GM12865 (cell line): ENCODE measurements at regions not wholly inside any gene's neighbourhood (a gene's known extent, or its start where the extent isn't known, plus 50 kb on each side); places are given as distances from the start of the nearest gene placed in this dataset.

Source experiments
- DNase-seq: peaks from one replicate; pipeline ENCODE4 v3.0.0; 2010; ENCODE audit warnings: low read depth
- H3K4me3 ChIP-seq: 2 replicates; pipeline ENCODE4 v1.5.1; 2011; ENCODE audit warnings: mild to moderate bottlenecking, low read depth, low read length, control low read depth
- TF ChIP-seq, protein P1 (sequence below): IDR thresholded peaks from 2 replicates; pipeline ENCODE4 v1.5.1; 2011; ENCODE audit warnings: low read length, control low read depth, low read depth, inconsistent platforms; ENCODE audit not compliant: insufficient read depth; ENCODE audit errors: missing control alignments

- DNase-seq, result no peak
- no peak overlapping the region for H3K4me3 ChIP-seq
- TF ChIP-seq, protein P1, sequence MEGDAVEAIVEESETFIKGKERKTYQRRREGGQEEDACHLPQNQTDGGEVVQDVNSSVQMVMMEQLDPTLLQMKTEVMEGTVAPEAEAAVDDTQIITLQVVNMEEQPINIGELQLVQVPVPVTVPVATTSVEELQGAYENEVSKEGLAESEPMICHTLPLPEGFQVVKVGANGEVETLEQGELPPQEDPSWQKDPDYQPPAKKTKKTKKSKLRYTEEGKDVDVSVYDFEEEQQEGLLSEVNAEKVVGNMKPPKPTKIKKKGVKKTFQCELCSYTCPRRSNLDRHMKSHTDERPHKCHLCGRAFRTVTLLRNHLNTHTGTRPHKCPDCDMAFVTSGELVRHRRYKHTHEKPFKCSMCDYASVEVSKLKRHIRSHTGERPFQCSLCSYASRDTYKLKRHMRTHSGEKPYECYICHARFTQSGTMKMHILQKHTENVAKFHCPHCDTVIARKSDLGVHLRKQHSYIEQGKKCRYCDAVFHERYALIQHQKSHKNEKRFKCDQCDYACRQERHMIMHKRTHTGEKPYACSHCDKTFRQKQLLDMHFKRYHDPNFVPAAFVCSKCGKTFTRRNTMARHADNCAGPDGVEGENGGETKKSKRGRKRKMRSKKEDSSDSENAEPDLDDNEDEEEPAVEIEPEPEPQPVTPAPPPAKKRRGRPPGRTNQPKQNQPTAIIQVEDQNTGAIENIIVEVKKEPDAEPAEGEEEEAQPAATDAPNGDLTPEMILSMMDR, result no peak
Measured at GRCh38 chr10:4434105-4434504, 391.9 kb upstream of the AKR1E2 start.

DNA sequence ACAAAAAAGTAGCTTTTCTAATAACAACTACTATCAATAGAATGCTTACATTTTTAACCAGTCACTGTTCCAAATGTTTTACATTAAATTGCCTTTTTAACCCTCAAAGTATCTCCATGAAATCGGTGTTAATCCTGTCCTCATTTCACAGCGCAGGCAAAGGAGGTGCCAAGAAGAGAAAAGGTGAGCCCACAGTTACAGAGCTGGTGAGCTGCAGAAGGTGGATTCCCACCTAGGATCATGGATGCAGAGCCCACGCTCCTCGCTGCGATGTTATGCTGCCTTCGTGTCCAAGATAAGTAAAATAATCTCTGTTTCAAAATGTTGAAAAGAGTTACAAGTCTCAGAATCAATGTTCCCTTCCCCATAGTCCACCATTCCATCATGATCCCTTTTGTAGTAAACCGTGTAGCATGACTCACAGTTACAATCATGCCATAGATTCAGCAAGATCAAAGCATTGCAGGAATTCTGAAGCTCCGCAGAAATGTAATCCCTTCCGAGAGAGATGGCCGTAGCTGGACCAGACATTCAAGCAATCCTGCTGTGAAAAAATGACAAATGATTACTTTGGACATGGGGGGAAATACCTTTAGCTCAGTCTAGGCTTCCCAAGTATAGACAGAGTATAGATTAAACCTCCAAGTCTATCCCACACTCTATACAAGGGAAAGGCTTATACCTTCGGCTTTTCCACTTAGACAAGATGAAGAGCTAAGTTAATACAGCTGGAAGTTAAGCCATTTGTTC lies 394.7 kb upstream of the AKR1E2 start:
- DNase-seq, result no peak
- H3K4me3 ChIP-seq, result no peak overlapping the region
- TF ChIP-seq, protein P1, result no peak

- TF ChIP-seq, protein P1, result no peak
- no peak for DNase-seq
- no peak overlapping the region for H3K4me3 ChIP-seq
Measured at GRCh38 chr10:4429571-4429970, 396.4 kb upstream of the AKR1E2 start.

DNA sequence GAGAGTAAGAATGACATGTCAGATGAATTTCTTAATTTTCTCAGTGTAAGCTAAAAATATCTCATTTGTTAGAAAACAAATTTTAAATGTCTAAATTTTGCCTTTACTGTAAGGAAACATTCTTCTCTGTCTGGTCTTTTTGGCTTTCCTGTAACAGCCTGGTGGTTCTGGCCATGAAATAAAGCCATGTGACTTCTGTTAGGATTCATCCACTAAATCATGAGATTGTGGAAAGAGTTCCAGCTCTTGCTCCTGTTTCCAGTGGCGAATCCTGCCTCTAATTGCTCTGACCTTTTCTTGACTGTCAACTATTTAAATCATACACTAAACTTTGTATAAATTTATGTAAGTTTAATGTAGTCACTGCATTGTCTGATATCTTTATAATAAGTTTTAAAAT lies 398.5 kb upstream of the AKR1E2 start:
- no peak for DNase-seq
- TF ChIP-seq, protein P1, result no peak
- no peak overlapping the region for H3K4me3 ChIP-seq

GRCh38 chr10:4426866-4427265 lies 399.1 kb upstream of the AKR1E2 start:
- H3K4me3 ChIP-seq, result no peak overlapping the region
- TF ChIP-seq, protein P1, result no peak
- no peak for DNase-seq

DNA sequence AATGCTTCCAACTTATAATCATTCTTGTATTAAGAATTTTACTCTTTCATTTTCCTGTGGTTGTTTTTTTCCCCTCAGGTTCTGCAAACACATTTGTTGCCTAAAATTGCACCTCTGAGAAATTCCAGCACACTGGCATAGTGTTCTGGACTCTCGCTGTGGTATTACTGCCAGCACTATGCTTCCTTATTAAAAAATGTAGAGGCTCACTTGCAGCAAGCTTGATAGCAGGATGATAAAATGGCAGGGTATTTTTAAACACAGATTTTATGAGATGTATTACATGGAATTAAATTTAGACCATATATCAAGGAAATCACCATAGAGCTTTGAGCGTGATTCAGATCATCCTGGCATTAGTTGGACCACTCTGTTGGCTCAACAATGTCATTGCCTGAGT lies 416.7 kb upstream of the AKR1E2 start:
- no peak overlapping the region for H3K4me3 ChIP-seq
- TF ChIP-seq, protein P1, result no peak
- no peak for DNase-seq

- H3K4me3 ChIP-seq, result no peak overlapping the region
- TF ChIP-seq, protein P1, result no peak
- DNase-seq, result no peak
Measured at GRCh38 chr10:4407783-4408182, 418.2 kb upstream of the AKR1E2 start.
